Stimulated activated CD4-positive, alpha-beta T cell treated with anti-CD3 and anti-CD28 coated beads, Interleukin-2, amount 100 ng/mL, for 24 hours (primary cell): ENCODE measurements at regions not wholly inside any gene's neighbourhood (a gene's known extent, or its start where the extent isn't known, plus 50 kb on each side); places are given as distances from the start of the nearest gene placed in this dataset.
"Not testable (repeated sequence)": the region's sequence is repeated elsewhere in the genome, so short reads cannot be mapped to it uniquely, and the experiment has no call there.

Experiments used
- DNase-seq, 2 donors: peaks; one replicate each; pipeline ENCODE4 v3.0.0-alpha.2; 2020

DNA sequence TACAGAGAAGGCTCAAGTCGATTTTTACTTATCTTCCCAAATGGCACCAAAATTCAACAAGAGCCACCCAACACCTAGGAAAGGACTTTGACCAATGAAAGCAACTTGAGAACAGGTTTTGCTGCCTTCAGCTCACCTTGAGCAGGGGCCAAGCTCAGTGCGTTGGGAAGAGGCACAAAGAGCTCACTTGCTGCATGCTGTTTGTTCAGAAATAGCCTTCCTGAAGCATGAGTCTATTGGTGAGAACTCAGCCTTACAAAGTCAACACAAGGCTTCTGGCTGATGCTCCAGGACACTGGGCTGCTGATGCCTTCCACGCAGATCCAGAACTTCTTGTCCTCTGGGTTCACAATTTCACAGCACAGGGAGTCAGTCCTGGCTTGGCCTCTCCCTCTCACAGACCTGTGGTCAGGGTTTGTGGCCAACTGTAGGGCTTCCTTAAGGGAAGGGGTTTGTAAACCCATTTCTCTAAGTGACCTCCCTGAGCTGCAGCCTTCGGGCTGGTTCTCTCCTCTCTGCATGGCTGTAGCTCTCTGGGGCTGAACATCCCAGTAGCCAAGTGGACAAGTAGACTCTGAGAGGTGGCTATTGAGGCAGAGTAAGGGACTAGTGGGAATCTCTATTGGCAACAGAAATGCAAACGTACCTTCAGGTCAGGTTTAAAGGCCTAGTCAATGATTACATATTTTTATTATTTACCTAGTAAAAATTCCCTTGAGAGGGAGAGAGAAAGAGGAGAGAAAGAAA, 124.7 kb upstream of the GATA6 start:
- DNase-seq: no peak

DNA sequence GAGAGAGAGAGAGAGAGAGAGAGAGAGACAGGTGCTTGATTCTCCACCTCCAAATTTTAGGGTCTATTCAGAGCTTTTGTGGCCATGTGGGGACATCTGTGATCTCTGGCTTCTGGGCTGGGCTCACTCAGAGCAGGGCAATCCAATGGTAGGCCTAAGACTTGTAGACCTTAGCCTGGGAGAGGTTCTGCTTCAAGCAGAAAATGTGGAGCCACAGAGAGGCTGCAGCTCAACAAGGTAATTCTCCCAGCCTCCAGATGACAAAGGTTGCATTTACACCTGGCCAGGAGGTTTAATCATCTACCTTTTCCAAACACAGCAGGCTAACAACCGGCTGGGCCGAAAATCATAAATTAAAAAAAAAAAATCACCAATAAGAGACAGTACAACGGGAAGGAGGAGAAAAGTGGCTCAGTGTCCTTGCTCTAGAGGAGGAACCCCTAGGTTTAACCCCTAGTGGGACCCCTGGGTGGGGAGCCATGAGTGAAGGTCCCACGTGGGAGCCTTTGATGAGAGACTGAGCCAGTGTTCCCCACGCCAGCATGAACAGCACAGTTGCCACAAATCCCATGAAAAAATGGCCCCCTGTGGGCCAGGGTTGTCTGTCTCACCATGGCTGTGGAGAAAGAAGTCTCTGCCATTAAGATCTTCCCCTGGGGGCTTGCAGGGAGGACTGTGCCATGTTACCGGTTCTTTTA, 124.0 kb upstream of the GATA6 start:
- no peak for DNase-seq

DNA sequence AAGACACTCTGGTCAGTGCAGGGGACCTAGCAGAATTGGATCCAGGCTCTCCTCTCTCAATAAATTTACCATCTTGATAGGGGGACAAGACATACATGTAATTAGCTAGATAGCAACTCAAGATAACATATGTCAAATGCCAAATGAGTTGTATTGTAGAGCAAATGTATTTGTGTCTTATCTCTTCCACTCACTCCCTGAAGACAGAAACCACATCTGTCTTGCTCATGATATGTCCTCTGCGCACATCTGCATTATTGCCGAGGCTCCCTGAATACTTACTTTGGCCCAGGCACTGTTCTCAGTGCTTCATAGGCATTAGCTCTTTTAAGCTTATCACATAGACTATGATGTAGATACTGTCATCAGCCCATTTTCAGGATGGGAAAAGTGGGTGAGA, 122.9 kb upstream of the GATA6 start:
- DNase-seq: no peak

DNA sequence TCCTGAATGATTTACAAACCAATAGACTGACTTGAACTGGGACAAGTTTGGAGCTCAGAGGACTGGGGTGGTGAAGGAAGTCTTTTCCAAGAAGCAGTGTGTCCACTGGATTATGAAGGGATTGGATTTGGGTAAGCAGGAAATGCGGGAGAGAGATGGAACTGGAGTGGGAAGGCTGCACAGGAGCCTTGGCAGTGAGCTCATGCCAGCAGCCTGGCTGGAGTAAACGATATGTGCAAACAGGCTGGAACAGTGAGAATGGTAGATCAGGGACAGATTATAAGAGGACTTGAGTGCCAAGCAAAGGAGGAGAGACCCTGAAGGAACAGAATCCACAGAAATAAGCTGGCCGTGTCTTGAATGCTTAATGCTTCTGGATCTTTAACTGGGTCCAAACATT, 121.9 kb upstream of the GATA6 start:
- no peak for DNase-seq

DNA sequence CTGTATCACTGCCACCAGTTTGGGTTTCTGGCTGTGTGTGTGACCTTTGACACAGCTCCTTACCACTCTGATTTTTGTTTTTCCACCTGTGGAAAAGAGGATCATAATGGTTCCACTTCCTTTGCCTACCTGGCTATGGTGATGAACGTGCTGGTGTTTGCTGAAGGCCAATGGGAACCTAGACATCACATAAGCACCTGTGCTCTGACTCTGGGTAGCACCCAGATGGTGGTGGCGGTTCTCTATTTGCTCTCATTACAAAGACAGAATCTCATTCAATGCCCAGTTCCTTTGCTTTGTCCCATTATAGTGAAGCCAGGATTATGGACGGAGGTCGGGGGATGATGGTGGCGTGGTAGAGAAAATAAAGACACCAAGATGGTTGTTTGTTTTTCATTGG, 121.2 kb upstream of the GATA6 start:
- no peak for DNase-seq

DNA sequence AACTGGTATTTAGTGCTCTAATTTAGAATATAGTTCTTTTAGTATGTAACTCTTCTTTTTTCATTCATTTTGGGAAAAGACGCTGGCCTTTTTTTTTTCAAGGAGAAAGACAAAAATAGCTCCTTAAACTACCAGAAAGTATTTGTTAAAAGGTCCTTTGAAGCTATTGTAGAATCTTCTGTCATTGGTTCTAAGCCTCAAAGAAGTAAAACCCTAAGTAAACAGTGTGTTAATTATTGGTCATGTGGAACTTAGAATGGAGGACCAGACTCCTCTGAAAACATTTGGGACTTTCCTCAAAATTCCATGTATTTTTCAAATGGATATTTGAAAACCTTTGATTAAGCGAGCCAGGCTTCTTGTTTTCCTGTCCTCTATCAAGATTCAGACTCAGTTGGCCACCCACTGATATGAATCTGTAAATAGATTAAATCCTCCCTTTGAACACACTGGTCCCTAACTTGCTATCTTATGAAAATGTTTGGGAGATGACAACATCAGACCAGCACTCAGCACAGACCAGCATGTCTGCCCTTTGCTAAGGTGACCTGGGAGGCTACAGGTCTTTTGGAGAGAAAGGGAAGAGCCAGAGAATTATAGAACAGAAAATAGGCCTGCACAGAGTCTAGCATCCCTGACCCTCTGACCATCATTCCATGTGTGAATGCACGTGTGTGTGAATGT, 120.3 kb upstream of the GATA6 start:
- DNase-seq: no peak

DNA sequence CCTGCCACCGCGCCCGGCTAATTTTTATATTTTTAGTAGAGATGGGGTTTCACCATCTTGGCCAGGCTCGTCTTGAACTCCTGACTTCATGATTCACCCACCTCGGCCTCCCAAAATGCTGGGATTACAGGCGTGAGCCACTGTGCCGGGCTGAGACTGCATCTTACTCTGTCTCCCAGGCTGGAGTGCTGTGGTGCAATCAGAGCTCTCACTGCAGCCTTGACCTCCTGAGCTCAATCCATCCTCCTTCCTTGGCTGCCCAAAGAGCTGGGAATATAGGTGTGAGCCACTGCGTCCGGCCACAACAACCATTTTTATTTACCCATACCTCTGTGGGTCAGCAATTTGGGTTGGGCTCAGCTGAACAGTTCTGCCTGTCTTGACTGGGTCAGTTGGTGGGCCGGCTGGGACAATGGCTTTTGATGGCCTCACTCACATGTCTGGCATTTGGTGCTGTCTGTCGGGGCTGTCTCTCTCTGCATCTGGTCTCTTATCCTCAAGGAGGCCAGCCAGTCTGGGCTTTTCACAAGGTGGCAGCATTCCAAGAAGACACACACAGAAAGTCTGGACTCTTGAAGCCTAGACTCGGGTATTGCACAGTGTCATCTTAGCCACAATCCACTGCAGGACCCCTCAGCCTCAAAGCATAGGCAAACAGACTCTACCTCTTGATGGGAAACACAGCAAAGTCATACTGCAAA, 116.8 kb upstream of the GATA6 start:
- no peak for DNase-seq

DNA sequence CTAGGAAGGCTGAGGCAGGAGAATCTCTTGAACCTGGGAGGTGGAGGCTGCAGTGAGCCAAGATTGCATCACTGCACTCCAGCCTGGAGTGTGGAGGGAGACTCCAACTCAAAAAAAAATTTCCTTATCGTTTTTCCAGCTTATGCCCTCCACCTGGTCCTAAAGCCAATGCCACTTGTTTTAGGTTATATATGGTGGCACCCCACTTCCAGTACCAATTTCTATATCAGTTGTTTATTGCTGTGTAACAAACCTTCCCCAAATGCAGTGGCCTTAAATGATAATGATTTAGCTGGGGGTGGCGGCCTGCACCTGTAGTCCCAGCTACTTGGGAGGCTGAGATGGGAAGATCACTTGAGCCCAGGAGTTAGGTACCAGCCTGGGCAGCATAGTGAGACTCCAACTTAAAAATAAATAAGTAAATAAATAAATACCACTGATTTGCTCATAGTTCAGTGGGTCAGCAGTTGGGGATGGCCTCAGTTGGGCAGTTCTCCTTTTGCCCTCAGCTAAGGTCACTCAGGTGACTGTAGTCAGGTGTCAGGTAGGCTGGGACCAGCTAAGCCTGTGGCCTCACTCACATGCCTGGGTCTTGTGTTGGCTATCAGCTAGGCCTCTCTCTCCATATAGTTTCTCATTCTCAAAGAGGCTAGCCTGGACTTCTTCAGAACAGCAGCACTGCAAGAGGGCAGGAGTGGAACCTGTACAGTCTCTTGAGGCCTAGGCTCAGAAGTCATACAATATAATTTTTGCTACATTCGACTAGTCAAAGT, 113.7 kb upstream of the GATA6 start:
- DNase-seq: no peak

DNA sequence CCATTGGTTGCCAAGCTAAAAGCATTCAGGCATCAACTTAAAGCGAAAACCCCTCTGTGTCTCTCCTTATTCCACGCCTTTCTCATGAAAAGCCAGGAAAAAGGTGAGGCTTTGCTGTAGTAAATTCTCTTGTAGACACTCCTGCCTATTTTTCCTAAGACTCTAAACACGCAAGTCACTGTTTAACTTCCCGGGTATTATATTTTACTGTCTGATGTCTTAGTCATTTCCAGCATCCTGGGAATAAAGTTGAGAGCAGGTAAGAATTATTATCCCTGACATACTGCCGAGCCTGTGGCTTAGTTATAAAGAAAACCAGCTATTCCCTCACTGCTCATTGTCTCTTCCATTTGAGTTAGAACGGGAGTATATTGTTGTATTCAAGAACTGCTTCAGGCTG, 112.4 kb upstream of the GATA6 start:
- DNase-seq: no peak

DNA sequence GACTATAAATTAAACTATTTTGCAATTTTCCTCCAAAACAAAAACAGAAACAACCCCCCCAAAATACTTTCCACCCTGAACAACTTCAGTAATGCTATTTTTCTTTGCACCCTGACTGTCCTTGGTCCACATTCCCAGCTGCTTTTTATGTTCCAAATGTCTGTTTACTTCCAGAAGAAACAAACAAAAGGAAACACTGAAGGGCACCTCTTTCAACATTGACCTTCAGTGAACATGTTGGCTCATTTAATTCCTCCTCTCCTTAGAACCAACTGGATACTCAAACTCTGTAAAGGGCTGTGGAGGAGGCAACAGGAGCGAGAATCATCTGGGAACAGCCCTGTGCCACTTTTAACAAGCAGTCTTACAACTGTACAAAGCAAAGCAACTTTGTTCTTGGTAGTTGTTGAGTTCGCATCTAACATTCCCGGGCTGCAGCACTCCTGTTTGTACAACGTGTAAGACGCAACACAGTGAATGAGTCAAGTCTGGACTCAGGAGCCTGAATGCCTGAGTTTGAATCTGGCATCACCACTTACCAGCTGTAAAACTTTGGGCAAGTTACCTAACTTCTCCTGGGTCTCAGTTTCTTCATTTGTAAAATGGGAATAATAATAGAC, 111.4 kb upstream of the GATA6 start:
- no peak for DNase-seq

DNA sequence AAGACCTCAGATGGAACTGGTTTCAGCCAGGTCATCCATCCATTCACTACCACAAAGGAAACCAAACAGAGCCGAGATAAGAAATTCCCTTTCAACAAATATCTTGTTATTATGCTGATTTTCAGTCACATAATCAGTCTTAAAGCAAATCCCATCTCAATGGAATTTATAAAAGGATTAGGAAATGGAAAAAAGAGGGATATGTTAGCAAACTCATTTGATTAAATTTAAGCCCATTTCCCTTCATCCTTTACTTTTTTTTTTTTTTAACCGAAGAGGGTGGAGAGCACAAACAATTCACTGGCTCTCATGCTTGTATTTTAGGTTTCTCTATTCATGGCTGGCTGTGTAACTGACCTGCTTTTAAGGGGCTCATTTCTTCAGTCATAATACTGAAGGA, 109.0 kb upstream of the GATA6 start:
- no peak for DNase-seq

DNA sequence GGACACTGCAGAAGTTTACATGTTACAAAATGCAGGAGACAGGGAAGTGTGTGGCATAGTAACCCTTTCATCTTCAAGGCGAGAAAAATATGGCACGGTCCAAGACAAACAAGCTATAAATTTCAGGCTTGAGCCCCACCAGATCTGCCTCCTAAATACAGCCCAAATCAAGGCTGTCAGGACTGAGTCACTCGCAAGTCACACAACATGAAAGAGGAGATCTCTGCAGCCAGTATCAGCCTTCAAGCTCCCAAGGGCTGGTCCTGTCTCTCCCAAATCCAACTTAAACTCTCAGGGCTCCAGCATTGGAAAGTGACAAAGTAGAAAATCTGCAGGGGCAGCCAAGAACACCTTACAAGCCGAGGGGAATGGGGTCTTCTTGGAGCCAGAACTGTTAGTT, 106.3 kb upstream of the GATA6 start:
- no peak for DNase-seq

DNA sequence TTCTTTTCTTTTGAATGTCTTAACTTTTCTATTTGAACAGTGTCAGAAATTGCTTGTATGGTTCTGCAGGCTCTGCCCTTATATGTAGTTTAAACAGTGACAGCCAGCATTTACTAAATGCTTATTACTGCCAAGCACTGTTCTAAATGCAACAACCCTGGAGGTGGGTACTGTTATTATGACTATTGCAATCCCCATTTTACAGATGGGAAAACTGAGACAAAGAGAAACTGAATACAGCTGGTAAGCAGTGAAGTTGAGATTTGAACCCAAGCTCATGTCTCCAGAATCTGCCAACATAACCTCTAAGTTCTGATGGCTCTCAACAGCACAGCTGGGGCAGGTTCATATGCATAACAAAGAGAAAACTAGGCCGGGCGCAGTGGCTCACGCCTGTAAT, 105.7 kb upstream of the GATA6 start:
- DNase-seq: no peak

DNA sequence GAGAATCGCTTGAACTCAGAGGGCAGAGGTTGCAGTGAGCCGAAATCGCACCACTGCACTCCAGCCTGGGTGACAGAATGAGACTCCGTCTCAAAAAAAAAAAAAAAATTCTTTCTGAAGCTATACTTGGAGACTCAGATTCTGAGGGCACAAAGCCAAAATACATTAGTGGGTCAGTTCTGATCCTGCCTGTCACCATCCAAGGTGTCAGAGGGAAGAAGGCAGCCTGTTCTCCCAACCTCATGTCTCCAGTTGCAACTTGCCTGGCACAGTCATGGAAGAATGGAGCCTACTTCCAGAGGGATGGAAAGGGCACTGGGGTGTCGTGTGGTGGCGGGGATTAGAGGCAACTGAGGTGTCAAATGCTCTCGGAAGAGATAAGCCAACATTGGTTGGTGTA, 104.8 kb upstream of the GATA6 start:
- DNase-seq: no peak

DNA sequence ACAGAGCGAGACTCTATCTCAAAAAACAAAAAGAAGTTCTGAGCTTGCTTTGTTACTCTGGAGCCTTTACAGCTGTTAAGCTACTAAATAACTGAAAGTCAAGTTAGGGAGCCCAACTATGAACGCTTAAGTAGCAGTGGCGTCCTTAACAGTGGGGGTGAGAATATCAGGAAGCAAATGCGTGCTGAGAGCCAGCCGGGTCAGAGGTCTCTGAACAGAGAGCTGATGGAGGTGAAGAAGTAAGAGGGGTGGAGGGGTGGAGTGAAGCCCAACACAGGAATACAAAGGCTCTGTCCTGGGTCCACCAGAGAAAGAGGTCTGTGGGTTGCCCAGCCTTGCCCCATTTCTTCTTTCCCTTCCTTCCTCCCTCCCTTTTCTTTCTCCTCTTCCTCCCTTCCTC, 104.1 kb upstream of the GATA6 start:
- no peak for DNase-seq

DNA sequence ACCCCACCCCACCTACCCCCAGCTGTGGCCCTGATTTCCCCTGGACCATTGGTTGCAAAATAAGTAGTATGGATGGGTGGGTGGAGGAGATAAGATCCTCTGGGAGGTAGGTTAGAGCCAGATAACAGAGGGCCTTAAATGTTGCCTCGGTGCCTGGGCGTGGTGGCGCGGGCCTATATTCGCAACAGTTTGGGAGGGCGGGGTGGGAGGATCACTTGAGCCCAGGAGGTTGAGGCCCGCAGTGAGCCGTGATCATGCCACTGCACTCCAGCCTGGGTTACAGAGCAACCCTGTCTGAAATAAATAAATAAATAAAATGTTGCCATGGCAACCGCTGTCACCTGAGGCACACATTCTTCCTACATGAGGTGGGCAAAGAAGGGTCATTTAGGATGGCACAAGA, 103.3 kb upstream of the GATA6 start:
- DNase-seq: no peak

DNA sequence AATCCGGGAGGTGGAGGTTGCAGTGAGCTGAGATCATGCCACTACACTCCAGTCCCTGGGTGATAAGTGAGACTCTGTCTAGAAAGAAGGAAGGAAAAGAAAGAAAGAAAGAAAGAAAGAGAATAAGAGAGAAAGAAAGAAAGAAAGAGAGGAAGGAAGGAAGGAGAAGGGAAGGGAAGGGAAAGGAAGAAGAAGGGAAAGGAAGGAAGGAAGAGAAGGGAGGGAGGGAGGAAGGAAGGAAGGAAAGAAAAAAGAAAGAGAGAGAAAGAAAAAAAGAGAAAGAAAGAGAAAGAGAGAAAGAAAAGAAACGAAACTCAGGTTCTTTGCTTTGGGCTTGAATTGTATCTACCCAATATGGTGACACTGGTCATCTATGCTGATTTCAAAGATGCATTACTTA, 102.3 kb upstream of the GATA6 start:
- DNase-seq: no peak

DNA sequence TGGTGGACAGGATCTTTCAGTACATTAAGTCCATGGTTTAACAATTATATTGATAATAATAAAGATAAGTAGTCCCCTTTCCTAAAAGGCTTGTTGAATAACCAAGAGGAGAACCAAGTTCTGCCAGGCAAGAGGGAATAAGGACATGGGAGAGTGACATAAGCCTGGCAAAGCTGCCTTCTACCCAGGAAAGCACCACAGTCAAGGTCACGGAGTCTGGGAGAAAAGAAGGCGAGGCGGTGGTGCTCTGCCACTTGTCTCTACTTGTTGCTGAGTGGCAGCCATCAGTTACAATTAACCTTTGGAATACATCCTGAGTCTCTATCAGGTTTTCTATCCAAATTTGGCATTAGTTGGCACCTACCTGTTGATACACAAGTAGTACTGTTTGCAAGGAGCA, 101.7 kb upstream of the GATA6 start:
- DNase-seq: no peak

DNA sequence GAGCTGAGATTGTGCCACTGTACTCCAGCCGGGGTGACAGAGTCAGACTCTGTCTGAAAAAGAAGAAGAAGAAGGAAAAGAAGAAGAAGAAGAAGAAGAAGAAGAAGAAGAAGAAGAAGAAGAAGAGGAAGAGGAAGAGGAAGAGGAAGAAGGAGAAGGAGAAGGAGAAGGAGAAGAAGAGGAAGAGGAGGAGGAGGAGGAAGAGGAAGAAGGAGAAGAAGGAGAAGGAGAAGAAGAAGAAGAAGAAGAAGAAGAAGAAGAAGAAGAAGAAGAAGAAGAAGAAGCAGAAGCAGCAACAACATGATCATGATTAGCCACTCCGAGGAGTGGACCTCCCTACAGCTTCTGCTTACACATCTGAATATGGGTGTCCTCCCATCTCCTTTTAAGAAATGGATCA, 100.6 kb upstream of the GATA6 start:
- DNase-seq: not testable (repeated sequence)

DNA sequence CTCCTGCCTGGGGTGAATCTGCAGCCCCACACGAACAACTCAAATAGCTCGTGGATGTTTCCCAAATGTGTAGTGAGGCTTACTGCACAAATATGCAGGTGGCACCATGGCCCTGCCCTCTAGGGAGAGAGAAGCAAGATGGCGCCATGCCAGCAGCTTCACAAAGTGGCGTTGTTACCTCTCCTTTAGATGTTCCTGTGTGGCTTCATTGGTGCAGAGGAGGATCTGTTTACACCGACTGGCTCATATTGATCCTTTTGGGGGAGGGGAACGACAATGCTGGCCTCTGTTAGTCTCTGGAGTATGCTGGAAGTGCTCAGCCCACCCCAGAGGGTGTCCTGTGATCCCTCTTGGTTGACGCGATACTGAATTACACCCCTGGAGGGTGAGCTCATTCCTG, 99.5 kb upstream of the GATA6 start:
- DNase-seq: no peak

DNA sequence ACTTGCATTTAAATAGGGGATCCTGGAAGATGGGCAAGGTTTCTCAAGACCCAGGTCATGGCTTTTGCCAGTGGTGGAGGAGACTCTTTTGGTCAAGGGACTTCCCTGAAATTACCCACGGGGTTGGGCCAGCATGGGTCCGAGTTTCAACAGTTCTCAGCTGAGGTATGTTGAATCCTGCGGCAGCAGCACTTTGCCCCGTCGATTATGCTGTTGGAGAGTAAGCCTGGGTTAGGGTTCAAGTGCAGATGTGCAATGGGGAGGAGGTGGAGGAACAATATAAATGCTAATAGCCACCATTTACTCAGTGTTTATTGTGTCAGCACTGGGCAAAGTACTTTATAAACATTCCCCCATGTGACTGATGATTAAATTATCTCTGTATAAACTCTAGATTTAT, 96.0 kb upstream of the GATA6 start:
- no peak for DNase-seq

DNA sequence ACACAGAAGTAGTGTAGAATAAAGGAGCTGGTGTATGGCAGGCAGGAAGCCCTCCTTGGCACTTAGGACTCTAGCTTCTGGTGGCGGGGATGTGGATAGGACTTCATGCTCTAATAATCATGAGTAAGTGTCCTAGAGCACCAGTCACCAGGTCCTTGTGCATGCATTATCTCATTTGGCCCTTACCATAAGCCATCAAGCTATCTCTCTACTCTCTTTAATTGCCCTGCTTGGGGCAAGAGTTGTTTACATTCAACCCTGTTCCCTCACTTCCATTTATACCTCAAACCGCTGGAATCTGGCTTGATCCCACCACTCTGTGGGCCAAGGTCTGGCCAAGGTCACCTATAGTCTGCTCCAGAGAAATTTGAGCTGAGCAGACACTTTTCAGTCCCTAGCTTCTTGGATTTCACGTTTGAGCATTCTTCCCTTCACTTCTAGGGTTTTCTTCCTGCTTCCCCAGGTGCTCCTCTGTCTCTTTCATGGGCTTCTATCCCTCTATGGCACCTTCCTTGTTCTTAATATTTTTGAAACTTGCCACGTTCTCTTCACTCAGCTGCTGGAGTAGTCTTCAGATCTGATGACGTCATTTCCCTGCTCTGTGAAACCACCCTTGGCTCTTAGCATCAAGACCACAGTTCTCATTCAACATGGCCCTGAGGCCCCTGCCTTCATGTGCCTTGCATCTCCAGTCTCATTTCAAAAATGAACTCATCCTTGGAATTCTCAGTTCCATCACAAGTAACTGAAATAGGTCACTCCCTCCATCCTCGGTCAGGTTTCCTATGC, 94.9 kb upstream of the GATA6 start:
- no peak for DNase-seq
